VCaP (cell line): ENCODE measurements at regions not wholly inside any gene's neighbourhood (a gene's known extent, or its start where the extent isn't known, plus 50 kb on each side); places are given as distances from the start of the nearest gene placed in this dataset.

Experiments used
- H3K27ac ChIP-seq: fragments of 450-650 bp; 2 replicates; pipeline ENCODE4 v1.5.1; 2017
- TF ChIP-seq, protein P1 (sequence below): fragments of 450-650 bp; conservative IDR thresholded peaks from 2 replicates; pipeline ENCODE4 v1.5.1; 2017; ENCODE audit warnings: mild to moderate bottlenecking, moderate library complexity

DNA sequence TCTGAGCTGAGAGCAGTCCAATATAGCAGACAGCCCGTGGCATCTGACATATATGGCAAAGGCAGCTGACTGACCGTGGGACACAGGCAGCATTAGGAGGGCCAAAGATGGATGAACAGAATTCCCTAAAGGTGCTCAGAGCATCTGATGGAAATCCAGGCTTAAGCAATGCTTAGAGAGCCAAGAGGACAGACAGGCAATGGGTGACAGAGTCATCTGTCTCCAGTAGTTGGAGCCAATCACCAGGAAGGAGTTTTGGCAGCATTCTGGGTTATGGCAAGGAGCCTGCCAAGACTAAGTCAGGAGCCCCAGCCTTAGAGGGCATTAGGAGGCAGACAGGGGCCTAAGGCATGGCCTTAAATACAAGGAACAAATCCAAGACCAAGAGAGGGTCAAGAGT lies 153.3 kb upstream of the USP9X start:
- no peak overlapping the region for H3K27ac ChIP-seq
- TF ChIP-seq, protein P1, sequence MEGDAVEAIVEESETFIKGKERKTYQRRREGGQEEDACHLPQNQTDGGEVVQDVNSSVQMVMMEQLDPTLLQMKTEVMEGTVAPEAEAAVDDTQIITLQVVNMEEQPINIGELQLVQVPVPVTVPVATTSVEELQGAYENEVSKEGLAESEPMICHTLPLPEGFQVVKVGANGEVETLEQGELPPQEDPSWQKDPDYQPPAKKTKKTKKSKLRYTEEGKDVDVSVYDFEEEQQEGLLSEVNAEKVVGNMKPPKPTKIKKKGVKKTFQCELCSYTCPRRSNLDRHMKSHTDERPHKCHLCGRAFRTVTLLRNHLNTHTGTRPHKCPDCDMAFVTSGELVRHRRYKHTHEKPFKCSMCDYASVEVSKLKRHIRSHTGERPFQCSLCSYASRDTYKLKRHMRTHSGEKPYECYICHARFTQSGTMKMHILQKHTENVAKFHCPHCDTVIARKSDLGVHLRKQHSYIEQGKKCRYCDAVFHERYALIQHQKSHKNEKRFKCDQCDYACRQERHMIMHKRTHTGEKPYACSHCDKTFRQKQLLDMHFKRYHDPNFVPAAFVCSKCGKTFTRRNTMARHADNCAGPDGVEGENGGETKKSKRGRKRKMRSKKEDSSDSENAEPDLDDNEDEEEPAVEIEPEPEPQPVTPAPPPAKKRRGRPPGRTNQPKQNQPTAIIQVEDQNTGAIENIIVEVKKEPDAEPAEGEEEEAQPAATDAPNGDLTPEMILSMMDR: no peak

DNA sequence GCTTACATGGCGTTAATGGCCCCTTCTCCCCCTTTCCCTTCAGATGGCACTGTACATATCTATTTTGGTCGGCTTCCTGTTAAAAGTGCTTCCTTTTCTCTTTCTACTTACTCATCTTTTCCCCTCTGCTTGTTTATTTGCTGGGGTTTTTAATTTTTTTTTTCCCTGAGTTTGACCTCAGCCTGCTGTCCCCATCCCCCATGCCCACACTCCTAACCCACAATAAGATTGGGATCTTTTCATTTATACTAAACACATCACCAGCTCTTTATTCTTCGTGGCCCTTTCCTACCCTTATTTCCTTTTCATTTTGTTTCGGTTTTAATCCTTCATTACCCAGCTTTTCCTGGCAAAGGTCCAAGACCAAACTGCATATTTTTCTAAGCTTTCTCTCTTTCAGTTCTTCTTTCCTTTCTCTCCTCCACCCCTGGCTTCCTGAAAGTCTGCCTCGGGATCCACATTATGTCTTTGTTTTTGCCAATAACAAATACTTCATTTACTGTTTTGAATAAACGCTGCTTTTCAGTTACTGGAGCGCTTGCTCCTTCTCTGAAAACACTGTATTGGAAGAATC lies 152.0 kb upstream of the USP9X start:
- TF ChIP-seq, protein P1: no peak
- peak overlapping the region; percentile 4; the same call in 1 of the 2 replicates for H3K27ac ChIP-seq

DNA sequence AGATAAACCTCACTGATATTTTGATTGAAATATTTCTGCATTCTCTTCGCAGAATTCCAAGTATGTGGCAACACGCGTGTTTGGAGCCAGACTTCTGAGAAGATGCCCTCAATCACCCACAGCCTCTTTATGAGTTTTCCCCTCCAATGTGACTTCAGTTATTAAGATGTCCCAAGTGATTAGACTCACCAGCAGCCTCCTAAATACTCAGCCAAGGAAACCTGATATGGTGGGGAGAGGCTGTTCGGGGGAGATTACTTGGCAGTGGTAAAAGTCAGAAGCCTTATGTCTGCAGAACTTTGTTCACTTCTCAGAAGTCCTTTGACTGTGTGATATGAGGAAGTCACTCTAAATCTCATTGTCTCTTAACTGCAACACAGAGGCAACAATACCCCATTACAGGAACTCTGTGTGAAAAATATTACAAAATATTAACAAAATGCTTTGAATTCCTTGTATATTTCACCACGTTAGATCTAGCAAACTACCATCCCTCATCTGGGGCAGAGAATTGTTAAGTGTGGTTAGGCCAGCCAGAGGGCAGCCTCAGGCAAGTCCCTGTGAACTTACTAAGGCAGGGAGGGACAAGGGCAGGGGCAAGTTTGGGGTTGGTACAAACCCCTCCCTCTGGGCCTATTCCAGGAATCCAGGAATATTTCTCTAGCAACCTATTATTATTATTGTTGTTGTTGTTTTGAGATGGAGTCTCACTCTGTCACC lies 151.4 kb upstream of the USP9X start:
- no peak overlapping the region for H3K27ac ChIP-seq
- TF ChIP-seq, protein P1: no peak

DNA sequence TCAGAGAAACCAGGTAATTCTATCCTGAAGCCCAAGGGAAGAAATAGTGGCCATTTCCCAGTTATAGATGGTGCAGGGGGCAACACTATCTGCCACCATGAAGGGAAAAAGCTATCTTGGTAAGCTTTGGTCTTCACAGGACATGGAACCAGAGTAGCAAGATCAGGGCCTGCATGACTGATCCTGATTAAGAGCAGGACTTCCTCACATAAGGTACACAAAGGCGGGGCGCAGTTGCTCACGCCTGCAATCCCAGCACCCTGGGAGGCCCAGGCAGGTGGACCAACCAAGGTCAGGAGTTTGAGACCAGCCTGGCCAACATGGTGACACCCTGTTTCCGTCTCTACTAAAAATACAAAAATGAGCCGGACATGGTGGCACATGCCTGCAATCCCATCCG lies 148.4 kb upstream of the USP9X start:
- TF ChIP-seq, protein P1: no peak
- H3K27ac ChIP-seq: no peak overlapping the region

DNA sequence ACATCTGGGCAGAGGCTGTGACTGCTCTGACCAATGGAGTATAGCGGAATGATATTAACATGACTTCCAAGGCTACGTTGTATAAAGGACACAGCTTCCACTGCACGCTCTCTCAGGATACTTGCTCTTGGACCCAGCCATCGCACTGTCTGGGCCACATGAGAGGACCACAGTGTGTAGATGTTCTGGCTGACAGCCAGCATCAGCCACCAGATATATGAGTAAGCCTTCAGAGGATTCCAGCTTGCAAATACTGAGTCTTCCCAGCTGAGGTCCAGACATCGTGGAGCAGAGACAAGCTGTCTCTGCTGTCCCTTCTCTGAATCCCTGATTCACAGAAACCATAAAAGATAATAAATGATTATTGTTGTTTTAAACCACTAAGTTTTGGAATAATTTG lies 146.8 kb upstream of the USP9X start:
- no peak overlapping the region for H3K27ac ChIP-seq
- TF ChIP-seq, protein P1: no peak

DNA sequence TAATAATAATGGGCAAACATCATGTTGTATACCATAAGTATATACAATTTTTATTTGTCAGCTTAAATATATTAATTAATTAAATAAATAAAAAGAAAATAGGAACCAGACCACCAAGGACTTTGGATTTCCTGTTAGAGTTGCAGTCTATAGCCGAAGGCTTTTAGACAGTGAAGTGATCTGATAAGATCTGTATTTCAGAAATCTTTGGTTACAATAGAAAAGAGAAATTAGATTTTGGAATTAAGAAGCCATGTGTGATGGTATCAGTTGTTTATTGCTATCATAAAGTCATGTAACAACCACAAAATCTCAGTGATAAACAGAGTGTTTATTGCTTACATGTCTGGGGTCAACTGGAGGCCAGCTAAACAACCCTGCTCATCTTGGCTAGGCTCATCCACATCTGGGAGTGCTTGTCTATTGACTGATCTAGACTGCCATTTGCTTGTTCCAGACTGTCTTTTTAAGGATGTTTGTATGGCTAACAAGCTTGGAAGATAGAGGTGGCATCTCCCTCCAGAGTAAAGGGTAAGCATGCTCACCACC lies 142.1 kb upstream of the USP9X start:
- TF ChIP-seq, protein P1: no peak
- H3K27ac ChIP-seq: no peak overlapping the region

DNA sequence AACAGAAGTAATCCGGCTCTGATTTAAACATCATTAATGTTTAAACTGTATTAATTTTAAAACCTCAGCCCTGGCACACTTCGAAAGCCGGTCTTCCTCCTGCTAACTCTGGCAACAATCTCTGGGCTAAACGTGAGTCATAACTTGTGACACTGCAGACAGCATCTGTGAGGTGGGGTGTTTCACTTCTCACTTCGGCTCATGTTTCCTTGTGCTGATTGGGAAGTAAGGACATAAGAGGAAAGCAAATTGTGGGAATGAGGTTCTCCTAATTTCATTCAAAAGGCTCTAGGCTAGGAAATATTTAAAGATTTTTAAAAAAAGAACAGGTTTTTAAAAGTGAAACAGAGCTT lies 139.9 kb upstream of the USP9X start:
- TF ChIP-seq, protein P1: no peak
- no peak overlapping the region for H3K27ac ChIP-seq
